PC-9 (cell line): ENCODE measurements at regions not wholly inside any gene's neighbourhood (a gene's known extent, or its start where the extent isn't known, plus 50 kb on each side); places are given as distances from the start of the nearest gene placed in this dataset.

Experiments
- CTCF ChIP-seq: fragments of 200-600 bp; sonication (generic); conservative IDR thresholded peaks from 2 replicates; pipeline ENCODE4 v1.6.1; 2017; ENCODE audit warnings: mixed run types, antibody characterized with exemption, mild to moderate bottlenecking, moderate library complexity
- EZH2 ChIP-seq: fragments of 200-600 bp; sonication (generic); IDR thresholded peaks from 2 replicates; pipeline ENCODE4 v1.8.0; 2017; ENCODE audit warnings: antibody characterized with exemption, low read depth

- TF ChIP-seq CTCF: no peak
- no peak for TF ChIP-seq EZH2
Observed at GRCh38 chr18:41853280-41853679, 101.8 kb upstream of the PIK3C3 start.
